ENCODE measurements at regions not wholly inside any gene's neighbourhood (a gene's known extent, or its start where the extent isn't known, plus 50 kb on each side); places are given as distances from the start of the nearest gene placed in this dataset.

- no peak overlapping the region for H3K27ac ChIP-seq (ENCODE audit: low read depth in 2 of 2, low read length in 2 of 2)
- FAIRE-seq (no peak), DNase-seq (no peak)
- intact Hi-C loops (cut with DNase I), result no loop called here
- no peaks in the 10 kb centered on the region for H3K36me3 ChIP-seq (ENCODE audit: control insufficient read depth in 2 of 3, insufficient read depth in 3 of 3, low read length in 3 of 3)
- no peak overlapping the region for H3K4me3 ChIP-seq (ENCODE audit: low read length in 3 of 3)
- no peak overlapping the region for H3K9ac ChIP-seq (ENCODE audit: low read length in 3 of 3)
- TF ChIP-seq, protein P1, sequence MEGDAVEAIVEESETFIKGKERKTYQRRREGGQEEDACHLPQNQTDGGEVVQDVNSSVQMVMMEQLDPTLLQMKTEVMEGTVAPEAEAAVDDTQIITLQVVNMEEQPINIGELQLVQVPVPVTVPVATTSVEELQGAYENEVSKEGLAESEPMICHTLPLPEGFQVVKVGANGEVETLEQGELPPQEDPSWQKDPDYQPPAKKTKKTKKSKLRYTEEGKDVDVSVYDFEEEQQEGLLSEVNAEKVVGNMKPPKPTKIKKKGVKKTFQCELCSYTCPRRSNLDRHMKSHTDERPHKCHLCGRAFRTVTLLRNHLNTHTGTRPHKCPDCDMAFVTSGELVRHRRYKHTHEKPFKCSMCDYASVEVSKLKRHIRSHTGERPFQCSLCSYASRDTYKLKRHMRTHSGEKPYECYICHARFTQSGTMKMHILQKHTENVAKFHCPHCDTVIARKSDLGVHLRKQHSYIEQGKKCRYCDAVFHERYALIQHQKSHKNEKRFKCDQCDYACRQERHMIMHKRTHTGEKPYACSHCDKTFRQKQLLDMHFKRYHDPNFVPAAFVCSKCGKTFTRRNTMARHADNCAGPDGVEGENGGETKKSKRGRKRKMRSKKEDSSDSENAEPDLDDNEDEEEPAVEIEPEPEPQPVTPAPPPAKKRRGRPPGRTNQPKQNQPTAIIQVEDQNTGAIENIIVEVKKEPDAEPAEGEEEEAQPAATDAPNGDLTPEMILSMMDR (IDR thresholded peaks at IDR 0.05; ENCODE audit: borderline replicate concordance, extremely low read depth, insufficient read depth), result no peak
- H3K4me1 ChIP-seq (ENCODE audit: control insufficient read depth in 2 of 3, insufficient read depth in 2 of 3, low read depth in 1 of 3, low read length in 3 of 3), result no peaks in the 10 kb centered on the region
- H3K27me3 ChIP-seq (ENCODE audit: control insufficient read depth, insufficient read depth, low read length), result no peaks in the 10 kb centered on the region
- no peaks in the 10 kb centered on the region for H3K9me3 ChIP-seq (ENCODE audit: control insufficient read depth in 2 of 3, insufficient read depth in 1 of 3, low read length in 3 of 3)
Measured at GRCh38 chr4:57320217-57320616, 210.0 kb upstream of the IGFBP7 start.

DNA sequence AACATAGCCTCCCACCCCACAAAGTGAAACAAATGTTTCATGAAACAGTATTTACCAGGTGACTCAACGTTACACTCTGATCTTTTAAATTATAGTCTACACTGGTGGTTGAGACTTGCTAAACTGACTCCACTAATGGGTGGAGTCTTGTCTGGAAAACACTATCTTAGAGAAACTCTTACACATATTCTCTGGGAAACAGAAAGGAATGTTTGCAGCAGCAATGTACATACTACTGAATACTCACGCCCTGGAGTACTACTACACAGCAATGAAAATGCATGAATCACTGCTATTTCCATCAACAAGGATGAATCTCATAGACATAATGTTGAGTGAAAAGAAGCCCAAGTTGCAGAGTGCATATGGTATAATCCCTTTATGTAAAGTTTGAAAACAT lies 208.5 kb upstream of the IGFBP7 start:
- Histone ChIP-seq H3K4me3 (ENCODE audit: low read length in 3 of 3) (no peak overlapping the region), H3K9me3 (ENCODE audit: control insufficient read depth in 2 of 3, insufficient read depth in 1 of 3, low read length in 3 of 3) (no peaks in the 10 kb centered on the region), H3K36me3 (ENCODE audit: control insufficient read depth in 2 of 3, insufficient read depth in 3 of 3, low read length in 3 of 3) (no peaks in the 10 kb centered on the region), H3K4me1 (ENCODE audit: control insufficient read depth in 2 of 3, insufficient read depth in 2 of 3, low read depth in 1 of 3, low read length in 3 of 3) (no peaks in the 10 kb centered on the region), H3K27ac (ENCODE audit: low read depth in 2 of 2, low read length in 2 of 2) (no peak overlapping the region), H3K27me3 (ENCODE audit: control insufficient read depth, insufficient read depth, low read length) (no peaks in the 10 kb centered on the region), H3K9ac (ENCODE audit: low read length in 3 of 3) (no peak overlapping the region)
- intact Hi-C loops (cut with DNase I), result no loop called here
- TF ChIP-seq, protein P1 (IDR thresholded peaks at IDR 0.05; ENCODE audit: borderline replicate concordance, extremely low read depth, insufficient read depth), result no peak
- FAIRE-seq (no peak), DNase-seq (no peak)

DNA sequence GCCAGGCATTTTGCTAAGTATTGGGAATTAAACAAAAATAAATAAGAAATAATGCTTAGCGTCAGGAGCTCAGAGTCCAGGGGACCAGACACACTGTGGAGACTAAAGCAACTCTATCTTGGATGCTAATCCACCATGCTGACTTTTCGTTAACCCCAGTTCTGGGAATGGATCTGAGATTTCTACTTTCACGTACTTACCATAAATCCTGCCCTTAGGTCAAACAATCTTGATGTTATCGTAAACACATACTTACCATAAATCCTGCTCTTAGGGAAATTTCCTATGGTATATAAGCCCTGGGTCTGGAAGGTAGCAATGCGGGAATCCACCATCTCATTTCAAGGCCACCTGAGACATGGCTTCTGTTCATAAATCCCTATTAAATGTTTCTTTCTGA lies 204.5 kb upstream of the IGFBP7 start:
- intact Hi-C loops (cut with DNase I), result no loop called here
- FAIRE-seq (no peak), DNase-seq (no peak)
- Histone ChIP-seq H3K27me3 (ENCODE audit: control insufficient read depth, insufficient read depth, low read length) (no peaks in the 10 kb centered on the region), H3K9ac (ENCODE audit: low read length in 3 of 3) (no peak overlapping the region), H3K27ac (ENCODE audit: low read depth in 2 of 2, low read length in 2 of 2) (no peak overlapping the region), H3K9me3 (ENCODE audit: control insufficient read depth in 2 of 3, insufficient read depth in 1 of 3, low read length in 3 of 3) (no peaks in the 10 kb centered on the region), H3K4me3 (ENCODE audit: low read length in 3 of 3) (no peak overlapping the region), H3K4me1 (ENCODE audit: control insufficient read depth in 2 of 3, insufficient read depth in 2 of 3, low read depth in 1 of 3, low read length in 3 of 3) (no peaks in the 10 kb centered on the region), H3K36me3 (ENCODE audit: control insufficient read depth in 2 of 3, insufficient read depth in 3 of 3, low read length in 3 of 3) (no peaks in the 10 kb centered on the region)
- TF ChIP-seq, protein P1 (IDR thresholded peaks at IDR 0.05; ENCODE audit: borderline replicate concordance, extremely low read depth, insufficient read depth), result no peak

DNA sequence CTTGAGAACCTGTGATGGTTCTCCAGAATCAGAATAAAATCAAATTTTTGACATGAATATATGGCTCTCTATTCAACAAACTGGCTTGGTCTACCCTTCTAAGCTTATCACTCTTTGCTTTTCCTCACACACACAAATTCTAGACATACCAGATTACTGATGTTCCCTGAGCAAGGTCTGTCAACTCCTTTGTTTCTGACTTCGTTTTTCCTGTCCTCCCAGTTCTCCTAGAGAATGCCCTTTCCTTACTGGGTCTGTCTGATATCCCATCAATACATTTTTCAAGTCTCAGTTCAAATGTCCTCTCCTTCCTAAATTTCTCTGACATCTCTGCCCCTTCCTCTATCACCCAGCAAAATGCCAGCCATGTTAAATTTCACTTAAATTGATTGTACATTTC lies 202.1 kb upstream of the IGFBP7 start:
- intact Hi-C loops (cut with DNase I), result no loop called here
- TF ChIP-seq, protein P1 (IDR thresholded peaks at IDR 0.05; ENCODE audit: borderline replicate concordance, extremely low read depth, insufficient read depth), result no peak

More for the DNA sequence above, 202.1 kb upstream of the IGFBP7 start:
- Histone ChIP-seq H3K4me3 (ENCODE audit: low read length in 3 of 3) (no peak overlapping the region), H3K9ac (ENCODE audit: low read length in 3 of 3) (no peak overlapping the region), H3K27ac (ENCODE audit: low read depth in 2 of 2, low read length in 2 of 2) (no peak overlapping the region), H3K27me3 (ENCODE audit: control insufficient read depth, insufficient read depth, low read length) (no peaks in the 10 kb centered on the region), H3K36me3 (ENCODE audit: control insufficient read depth in 2 of 3, insufficient read depth in 3 of 3, low read length in 3 of 3) (no peaks in the 10 kb centered on the region), H3K9me3 (ENCODE audit: control insufficient read depth in 2 of 3, insufficient read depth in 1 of 3, low read length in 3 of 3) (no peaks in the 10 kb centered on the region), H3K4me1 (ENCODE audit: control insufficient read depth in 2 of 3, insufficient read depth in 2 of 3, low read depth in 1 of 3, low read length in 3 of 3) (no peaks in the 10 kb centered on the region)
- no peak for DNase-seq
- FAIRE-seq, result no peak

All from kidney (tissue), 13 donors.